Mucosa of rectum (tissue), 2 donors: ENCODE measurements at regions not wholly inside any gene's neighbourhood (a gene's known extent, or its start where the extent isn't known, plus 50 kb on each side); places are given as distances from the start of the nearest gene placed in this dataset.

ENCODE experiments used
- H3K27ac ChIP-seq, 2 donors: one replicate each; pipeline ENCODE4 v1.7.0; 2013; ENCODE audit warnings: inconsistent platforms in 2 of 2, low read depth in 2 of 2, low read length in 2 of 2
- H3K27me3 ChIP-seq, 2 donors: one replicate each; pipeline ENCODE4 v1.7.0; 2013; ENCODE audit warnings: low read length in 2 of 2; ENCODE audit not compliant: control insufficient read depth in 2 of 2, insufficient read depth in 2 of 2
- H3K36me3 ChIP-seq, 2 donors: one replicate each; pipeline ENCODE4 v1.7.0; 2013; ENCODE audit warnings: low read length in 2 of 2; ENCODE audit not compliant: control insufficient read depth in 2 of 2, insufficient read depth in 2 of 2
- H3K4me1 ChIP-seq, 2 donors: one replicate each; pipeline ENCODE4 v1.7.0; 2013; ENCODE audit warnings: low read length in 2 of 2, mild to moderate bottlenecking in 1 of 2; ENCODE audit not compliant: control insufficient read depth in 2 of 2, insufficient read depth in 2 of 2
- H3K4me3 ChIP-seq, 2 donors: one replicate each; pipeline ENCODE4 v1.7.0; 2013; ENCODE audit warnings: low read length in 2 of 2
- H3K9ac ChIP-seq, 2 donors: one replicate each; pipeline ENCODE4 v1.7.0; 2013; ENCODE audit warnings: low read length in 2 of 2, low read depth in 1 of 2, mild to moderate bottlenecking in 1 of 2
- H3K9me3 ChIP-seq, 2 donors: one replicate each; pipeline ENCODE4 v1.7.0; 2013; ENCODE audit warnings: low read length in 2 of 2; ENCODE audit not compliant: control insufficient read depth in 2 of 2
- donor health status: healthy.
- donor health status: Normal muscosa, but diverticular disease.

GRCh38 chr2:120455390-120455789, 109.5 kb downstream of the INHBB start:
- Histone ChIP-seq H3K27me3 (no peaks in the 10 kb centered on the region), H3K4me1 (no peaks in the 10 kb centered on the region), H3K9me3 (peaks cover 0 to 4% of the 10 kb centered on the region in 2 donors), H3K4me3 (no peak overlapping the region), H3K27ac (no peak overlapping the region), H3K9ac (no peak overlapping the region), H3K36me3 (no peaks in the 10 kb centered on the region)

GRCh38 chr2:120456867-120457266, 110.9 kb downstream of the INHBB start:
- Histone ChIP-seq H3K27me3 (no peaks in the 10 kb centered on the region), H3K4me1 (no peaks in the 10 kb centered on the region), H3K36me3 (no peaks in the 10 kb centered on the region), H3K27ac (no peak overlapping the region), H3K9ac (no peak overlapping the region), H3K4me3 (no peak overlapping the region), H3K9me3 (peaks cover 0 to 4% of the 10 kb centered on the region in 2 donors)

- Histone ChIP-seq H3K27me3 (peaks cover 0 to 2% of the 10 kb centered on the region in 2 donors), H3K27ac (no peak overlapping the region), H3K4me1 (no peaks in the 10 kb centered on the region), H3K9me3 (peaks cover 0 to 4% of the 10 kb centered on the region in 2 donors), H3K9ac (no peak overlapping the region), H3K36me3 (no peaks in the 10 kb centered on the region), H3K4me3 (no peak overlapping the region)
Observed at GRCh38 chr2:120460511-120460910, 114.6 kb downstream of the INHBB start.

- Histone ChIP-seq H3K27me3 (peaks cover 0 to 2% of the 10 kb centered on the region in 2 donors), H3K27ac (no peak overlapping the region), H3K4me3 (no peak overlapping the region), H3K9ac (no peak overlapping the region), H3K4me1 (no peaks in the 10 kb centered on the region), H3K9me3 (peaks cover 0 to 4% of the 10 kb centered on the region in 2 donors), H3K36me3 (no peaks in the 10 kb centered on the region)
Observed at GRCh38 chr2:120461092-120461491, 115.2 kb downstream of the INHBB start.

- H3K9me3 ChIP-seq = peaks cover 0 to 4% of the 10 kb centered on the region in 2 donors
- no peak overlapping the region for H3K9ac ChIP-seq
- no peaks in the 10 kb centered on the region for H3K4me1 ChIP-seq
- H3K36me3 ChIP-seq = no peaks in the 10 kb centered on the region
- peaks cover 0 to 2% of the 10 kb centered on the region in 2 donors for H3K27me3 ChIP-seq
- no peak overlapping the region for H3K4me3 ChIP-seq
- H3K27ac ChIP-seq = no peak overlapping the region
Observed at GRCh38 chr2:120461546-120462537, 115.9 kb downstream of the INHBB start.

- no peak overlapping the region for H3K4me3 ChIP-seq
- no peaks in the 10 kb centered on the region for H3K4me1 ChIP-seq
- no peaks in the 10 kb centered on the region for H3K36me3 ChIP-seq
- no peaks in the 10 kb centered on the region for H3K9me3 ChIP-seq
- no peak overlapping the region for H3K9ac ChIP-seq
- H3K27ac ChIP-seq = no peak overlapping the region
- peaks cover 0 to 2% of the 10 kb centered on the region in 2 donors for H3K27me3 ChIP-seq
Observed at GRCh38 chr2:120463527-120463926, 117.6 kb downstream of the INHBB start.

GRCh38 chr2:120463996-120464395, 118.1 kb downstream of the INHBB start:
- Histone ChIP-seq H3K27me3 (peaks cover 0 to 2% of the 10 kb centered on the region in 2 donors), H3K9ac (no peak overlapping the region), H3K36me3 (no peaks in the 10 kb centered on the region), H3K27ac (no peak overlapping the region), H3K4me3 (no peak overlapping the region), H3K9me3 (no peaks in the 10 kb centered on the region), H3K4me1 (no peaks in the 10 kb centered on the region)

- Histone ChIP-seq H3K27ac (no peak overlapping the region), H3K4me1 (no peaks in the 10 kb centered on the region), H3K9ac (no peak overlapping the region), H3K27me3 (peaks cover 0 to 2% of the 10 kb centered on the region in 2 donors), H3K4me3 (no peak overlapping the region), H3K36me3 (no peaks in the 10 kb centered on the region), H3K9me3 (no peaks in the 10 kb centered on the region)
Observed at GRCh38 chr2:120464448-120464931, 118.6 kb downstream of the INHBB start.

- Histone ChIP-seq H3K27ac (no peak overlapping the region), H3K27me3 (peaks cover 0 to 2% of the 10 kb centered on the region in 2 donors), H3K36me3 (no peaks in the 10 kb centered on the region), H3K4me1 (no peaks in the 10 kb centered on the region), H3K4me3 (no peak overlapping the region), H3K9ac (no peak overlapping the region), H3K9me3 (no peaks in the 10 kb centered on the region)
Observed at GRCh38 chr2:120465012-120465700, 119.2 kb downstream of the INHBB start.

- Histone ChIP-seq H3K4me1 (no peaks in the 10 kb centered on the region), H3K27me3 (peaks cover 0 to 2% of the 10 kb centered on the region in 2 donors), H3K27ac (no peak overlapping the region), H3K36me3 (no peaks in the 10 kb centered on the region), H3K9me3 (no peaks in the 10 kb centered on the region), H3K4me3 (no peak overlapping the region), H3K9ac (no peak overlapping the region)
Observed at GRCh38 chr2:120465701-120465988, 119.7 kb downstream of the INHBB start.
